VCaP (cell line): ENCODE measurements at regions not wholly inside any gene's neighbourhood (a gene's known extent, or its start where the extent isn't known, plus 50 kb on each side); places are given as distances from the start of the nearest gene placed in this dataset.

Source experiments
- H3K27ac ChIP-seq: fragments of 450-650 bp; 2 replicates; pipeline ENCODE4 v1.5.1; 2017
- TF ChIP-seq, protein P1 (sequence below): fragments of 450-650 bp; conservative IDR thresholded peaks from 2 replicates; pipeline ENCODE4 v1.5.1; 2017; ENCODE audit warnings: mild to moderate bottlenecking, moderate library complexity

DNA sequence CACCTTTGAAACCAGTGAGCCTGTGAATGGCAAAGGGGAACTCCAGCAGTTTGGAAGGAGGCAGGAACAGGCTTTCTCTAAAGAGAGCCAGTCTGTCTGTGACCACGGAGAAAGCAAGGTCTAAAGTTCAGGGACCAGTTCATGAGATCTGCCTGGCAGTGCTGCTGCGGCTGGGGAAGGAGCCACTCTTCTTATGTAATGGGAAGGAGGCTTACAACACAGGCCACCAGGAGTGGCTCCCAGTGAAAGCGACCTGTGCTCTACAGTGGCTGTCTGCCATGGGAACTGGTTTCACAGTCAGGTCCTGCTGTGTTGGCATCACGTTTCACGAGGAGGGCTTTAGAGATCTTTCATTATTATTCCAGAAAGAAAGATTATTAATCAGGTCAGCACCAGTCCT lies 291.9 kb upstream of the PRDM1 start:
- TF ChIP-seq, protein P1, sequence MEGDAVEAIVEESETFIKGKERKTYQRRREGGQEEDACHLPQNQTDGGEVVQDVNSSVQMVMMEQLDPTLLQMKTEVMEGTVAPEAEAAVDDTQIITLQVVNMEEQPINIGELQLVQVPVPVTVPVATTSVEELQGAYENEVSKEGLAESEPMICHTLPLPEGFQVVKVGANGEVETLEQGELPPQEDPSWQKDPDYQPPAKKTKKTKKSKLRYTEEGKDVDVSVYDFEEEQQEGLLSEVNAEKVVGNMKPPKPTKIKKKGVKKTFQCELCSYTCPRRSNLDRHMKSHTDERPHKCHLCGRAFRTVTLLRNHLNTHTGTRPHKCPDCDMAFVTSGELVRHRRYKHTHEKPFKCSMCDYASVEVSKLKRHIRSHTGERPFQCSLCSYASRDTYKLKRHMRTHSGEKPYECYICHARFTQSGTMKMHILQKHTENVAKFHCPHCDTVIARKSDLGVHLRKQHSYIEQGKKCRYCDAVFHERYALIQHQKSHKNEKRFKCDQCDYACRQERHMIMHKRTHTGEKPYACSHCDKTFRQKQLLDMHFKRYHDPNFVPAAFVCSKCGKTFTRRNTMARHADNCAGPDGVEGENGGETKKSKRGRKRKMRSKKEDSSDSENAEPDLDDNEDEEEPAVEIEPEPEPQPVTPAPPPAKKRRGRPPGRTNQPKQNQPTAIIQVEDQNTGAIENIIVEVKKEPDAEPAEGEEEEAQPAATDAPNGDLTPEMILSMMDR = no peak
- H3K27ac ChIP-seq = no peak overlapping the region; the same call in 1 of the 2 replicates

GRCh38 chr6:105793130-105793529 lies 293.0 kb upstream of the PRDM1 start:
- TF ChIP-seq, protein P1 = no peak
- no peak overlapping the region for H3K27ac ChIP-seq

- H3K27ac ChIP-seq = no peak overlapping the region
- TF ChIP-seq, protein P1 = no peak
Measured at GRCh38 chr6:105791583-105792318, 294.4 kb upstream of the PRDM1 start.

- TF ChIP-seq, protein P1 = no peak
- no peak overlapping the region for H3K27ac ChIP-seq
Measured at GRCh38 chr6:105791179-105791578, 295.0 kb upstream of the PRDM1 start.

DNA sequence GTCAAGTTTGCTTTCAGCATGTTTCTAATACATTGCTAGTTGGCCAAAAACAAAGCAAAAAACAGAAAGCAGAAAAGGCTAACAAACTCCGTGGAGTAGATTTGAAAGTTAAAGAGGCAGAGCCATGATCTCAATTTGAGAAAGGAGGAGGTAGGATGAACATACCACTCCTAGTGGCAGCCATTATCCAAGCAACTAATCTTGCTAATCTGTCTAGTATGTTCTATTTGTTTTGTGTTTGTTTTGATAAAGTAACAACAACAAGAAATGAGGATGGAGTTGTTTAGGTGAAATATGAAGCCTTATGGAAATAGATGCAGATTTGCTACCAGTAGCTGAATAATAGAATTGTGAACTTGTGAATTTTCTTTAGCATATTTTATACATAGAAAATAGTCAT lies 295.5 kb upstream of the PRDM1 start:
- H3K27ac ChIP-seq = no peak overlapping the region
- TF ChIP-seq, protein P1 = no peak; the same call in 1 of the 2 replicates

DNA sequence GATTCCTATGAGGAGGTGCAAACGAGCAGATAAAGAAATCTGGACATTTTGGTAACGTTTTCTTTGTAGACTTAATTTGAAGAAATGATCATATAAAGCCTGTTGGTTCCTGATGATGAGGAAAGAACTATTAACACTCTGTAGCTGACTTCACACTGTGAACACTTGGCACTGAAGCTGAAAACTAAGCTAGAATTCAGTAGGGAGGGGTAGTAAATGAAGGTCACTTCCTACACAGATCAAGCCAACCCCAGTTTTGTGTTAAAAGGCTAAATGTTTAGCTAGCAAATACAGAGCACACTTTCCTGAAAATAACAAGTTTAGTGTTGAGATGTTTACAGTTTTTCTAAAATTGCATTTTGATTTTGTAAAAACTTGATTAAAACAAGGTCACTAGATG lies 296.2 kb upstream of the PRDM1 start:
- TF ChIP-seq, protein P1 = no peak
- no peak overlapping the region for H3K27ac ChIP-seq

GRCh38 chr6:105787747-105788146 lies 298.4 kb upstream of the PRDM1 start:
- no peak overlapping the region for H3K27ac ChIP-seq
- TF ChIP-seq, protein P1 = no peak
